ENCODE measurements at regions not wholly inside any gene's neighbourhood (a gene's known extent, or its start where the extent isn't known, plus 50 kb on each side); places are given as distances from the start of the nearest gene placed in this dataset.
"Not testable (repeated sequence)": the region's sequence is repeated elsewhere in the genome, so short reads cannot be mapped to it uniquely, and the experiment has no call there.

GRCh38 chr2:187857826-187858225 is 303.6 kb upstream of the TFPI start:
- DNase-seq (ENCODE audit: low read depth in 4 of 4, low spot score in 2 of 4): no peak

DNA sequence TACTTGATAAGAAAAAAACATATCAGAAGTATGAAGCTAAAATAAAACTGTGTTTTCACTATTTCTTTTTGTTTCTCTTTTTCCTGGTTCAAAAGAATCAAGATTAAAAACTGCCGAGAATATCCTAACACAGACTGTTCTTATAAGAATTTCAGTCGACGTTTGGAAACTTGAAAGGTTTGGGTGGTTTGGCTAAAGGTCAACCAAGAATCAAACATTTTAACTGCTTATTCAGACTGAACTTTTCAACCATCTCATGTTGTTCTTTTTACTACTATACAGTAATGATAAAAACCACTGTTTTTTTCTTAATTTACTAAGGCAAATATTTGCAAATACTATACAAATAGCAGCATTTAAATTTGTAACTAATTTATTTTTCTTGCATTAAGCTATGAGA is 308.5 kb upstream of the TFPI start:
- no peak for DNase-seq (ENCODE audit: low read depth in 4 of 4, low spot score in 2 of 4)

DNA sequence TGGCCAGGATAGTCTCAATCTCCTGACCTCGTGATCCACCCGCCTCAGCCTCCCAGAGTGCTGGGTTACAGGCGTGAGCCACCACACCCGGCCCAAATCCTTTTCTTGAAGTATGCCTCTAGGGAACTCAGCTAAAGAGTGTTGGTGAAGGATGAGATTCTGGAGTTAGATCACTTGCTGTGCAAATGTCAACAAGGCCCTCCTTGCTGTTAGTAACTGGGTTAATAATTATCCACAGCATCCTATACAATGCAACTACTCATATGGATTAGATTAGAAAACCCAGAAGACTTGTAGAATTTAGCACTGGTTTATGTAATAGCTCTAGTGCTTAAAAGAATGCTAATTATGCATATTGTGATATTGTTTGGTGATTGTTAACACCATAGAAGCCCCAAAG is 310.8 kb upstream of the TFPI start:
- DNase-seq (ENCODE audit: low read depth in 4 of 4, low spot score in 2 of 4): no peak

- no peak for DNase-seq (ENCODE audit: low read depth in 4 of 4, low spot score in 2 of 4)
Measured at GRCh38 chr2:187867165-187867564, 312.9 kb upstream of the TFPI start.

- DNase-seq (ENCODE audit: low read depth in 4 of 4, low spot score in 2 of 4): no peak
Measured at GRCh38 chr2:187869195-187869594, 315.0 kb upstream of the TFPI start.

DNA sequence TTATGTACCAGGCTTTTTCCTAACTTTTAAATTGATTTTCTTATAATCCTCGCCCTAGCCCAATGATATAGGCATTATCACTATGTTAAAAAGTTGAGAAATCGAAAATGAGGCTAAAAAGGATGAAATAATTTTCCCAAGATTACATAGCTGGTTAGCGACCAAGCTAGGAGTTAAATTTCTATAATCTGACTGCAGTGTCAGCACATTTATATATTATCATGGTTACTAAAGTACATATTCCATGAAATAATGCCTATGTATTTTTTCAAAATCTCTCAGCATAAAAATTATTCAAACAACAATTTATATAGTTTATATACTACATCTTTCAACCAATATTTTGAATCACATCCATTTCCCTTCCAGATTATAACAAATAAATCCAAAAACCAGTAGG is 317.3 kb upstream of the TFPI start:
- DNase-seq (ENCODE audit: low read depth in 4 of 4, low spot score in 2 of 4): no peak

- no peak for DNase-seq (ENCODE audit: low read depth in 4 of 4, low spot score in 2 of 4)
Measured at GRCh38 chr2:187873132-187873531, 318.9 kb upstream of the TFPI start.

- no peak for DNase-seq (ENCODE audit: low read depth in 4 of 4, low spot score in 2 of 4)
Measured at GRCh38 chr2:187874786-187875185, 320.6 kb upstream of the TFPI start.

- DNase-seq (ENCODE audit: low read depth in 4 of 4, low spot score in 2 of 4): no peak
Measured at GRCh38 chr2:187875261-187876141, 321.3 kb upstream of the TFPI start.

- DNase-seq (ENCODE audit: low read depth in 4 of 4, low spot score in 2 of 4): no peak
Measured at GRCh38 chr2:187876554-187876953, 322.3 kb upstream of the TFPI start.

DNA sequence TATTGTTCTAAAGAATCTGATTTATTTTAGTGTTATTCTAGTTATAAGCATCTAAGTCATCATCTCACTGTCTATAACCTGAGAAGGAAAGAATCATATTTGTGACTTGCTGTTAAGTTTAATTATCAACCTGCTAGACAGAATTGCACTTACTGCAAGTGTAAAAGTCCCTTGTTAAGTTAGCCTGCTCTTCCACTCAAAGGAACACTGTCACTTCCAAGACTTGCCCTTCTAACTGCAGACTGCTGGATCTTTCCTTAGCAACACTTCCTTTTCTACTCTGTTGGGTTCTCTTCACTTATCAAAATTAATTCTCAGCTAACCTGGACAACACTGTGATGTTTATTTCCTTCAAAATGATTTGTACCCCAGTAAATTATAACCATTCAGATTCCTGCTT is 323.2 kb upstream of the TFPI start:
- DNase-seq (ENCODE audit: low read depth in 4 of 4, low spot score in 2 of 4): no peak

- DNase-seq (ENCODE audit: low read depth in 4 of 4, low spot score in 2 of 4): no peak
Measured at GRCh38 chr2:187878112-187878511, 323.9 kb upstream of the TFPI start.

- DNase-seq (ENCODE audit: low read depth in 4 of 4, low spot score in 2 of 4): no peak
Measured at GRCh38 chr2:187879491-187879890, 325.3 kb upstream of the TFPI start.

DNA sequence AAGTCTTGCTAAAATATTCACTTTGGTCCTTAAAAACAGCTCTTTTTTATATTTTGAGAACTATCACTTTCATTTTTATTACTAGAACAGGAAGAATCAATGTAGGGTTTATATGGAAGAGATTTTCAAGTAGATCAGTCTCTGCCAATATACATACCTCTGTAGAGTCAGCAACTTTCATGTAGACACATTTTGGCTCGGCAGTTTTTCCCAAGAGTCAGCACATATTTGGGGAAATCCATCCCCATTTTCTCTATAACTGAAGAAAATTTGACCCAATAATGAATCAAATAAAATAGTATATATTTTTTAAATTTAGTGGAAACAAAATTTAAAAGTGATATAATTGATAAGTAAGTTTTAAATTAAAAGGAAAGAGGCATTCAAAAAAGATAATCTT is 329.8 kb upstream of the TFPI start:
- no peak for DNase-seq (ENCODE audit: low read depth in 4 of 4, low spot score in 2 of 4)

- no peak for DNase-seq (ENCODE audit: low read depth in 4 of 4, low spot score in 2 of 4)
Measured at GRCh38 chr2:187890690-187891089, 336.5 kb upstream of the TFPI start.

- no peak for DNase-seq (ENCODE audit: low read depth in 4 of 4, low spot score in 2 of 4)
Measured at GRCh38 chr2:187900021-187900420, 345.8 kb upstream of the TFPI start.

GRCh38 chr2:187906021-187906420 is 351.8 kb upstream of the TFPI start:
- DNase-seq (ENCODE audit: low read depth in 4 of 4, low spot score in 2 of 4): no peak

DNA sequence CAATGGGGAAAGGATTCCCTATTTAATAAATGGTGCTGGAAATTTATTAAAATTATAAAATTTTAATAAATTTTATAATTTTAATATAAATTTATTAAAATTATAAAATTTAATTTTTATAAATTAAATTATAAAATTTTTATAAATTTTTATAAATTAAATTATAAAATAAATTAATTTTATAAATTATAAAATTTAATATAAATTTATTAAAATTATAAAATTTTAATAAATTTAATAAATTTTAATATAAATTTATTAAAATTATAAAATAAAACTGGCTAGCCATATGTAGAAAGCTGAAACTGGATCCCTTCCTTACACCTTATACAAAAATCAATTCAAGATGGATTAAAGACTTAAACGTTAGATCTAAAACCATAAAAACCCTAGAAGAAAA is 356.7 kb upstream of the TFPI start:
- not testable (repeated sequence) for DNase-seq (ENCODE audit: low read depth in 4 of 4, low spot score in 2 of 4)

- no peak for DNase-seq (ENCODE audit: low read depth in 4 of 4, low spot score in 2 of 4)
Measured at GRCh38 chr2:187912950-187913349, 358.7 kb upstream of the TFPI start.

- DNase-seq (ENCODE audit: low read depth in 4 of 4, low spot score in 2 of 4): no peak
Measured at GRCh38 chr2:187915810-187916209, 361.6 kb upstream of the TFPI start.

GRCh38 chr2:187916799-187917198 is 362.6 kb upstream of the TFPI start:
- no peak for DNase-seq (ENCODE audit: low read depth in 4 of 4, low spot score in 2 of 4)

- no peak for DNase-seq (ENCODE audit: low read depth in 4 of 4, low spot score in 2 of 4)
Measured at GRCh38 chr2:187917535-187917934, 363.3 kb upstream of the TFPI start.
